ENCODE measurements at regions not wholly inside any gene's neighbourhood (a gene's known extent, or its start where the extent isn't known, plus 50 kb on each side); places are given as distances from the start of the nearest gene placed in this dataset.

DNA sequence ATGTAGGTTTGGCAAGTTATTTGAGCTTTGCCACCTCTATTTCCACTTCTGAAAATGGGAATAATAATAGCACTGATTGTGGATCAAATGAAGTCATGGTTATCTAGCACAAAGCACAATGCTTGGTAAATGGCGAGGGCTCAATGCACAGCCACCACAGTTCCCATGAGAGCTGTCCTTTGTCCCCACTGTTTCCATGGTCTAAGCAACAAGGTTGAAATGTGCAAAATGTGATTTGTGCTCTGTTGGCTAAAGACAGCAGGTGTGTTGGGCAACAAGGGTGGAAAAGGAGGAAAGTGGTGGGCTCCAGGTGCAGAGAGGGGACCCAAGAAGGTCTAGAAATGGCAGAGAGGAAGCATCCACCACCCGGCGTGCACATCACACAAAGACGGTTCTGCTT is 200.5 kb downstream of the TRIM29 start:
- WGBS, 2 donors, result 83 to 87% methylated on average over 4 of the region's 4 CpGs
- intact Hi-C loops (cut with DNase I), result no loop called here
- H3K4me3 ChIP-seq (replicated peaks in 1 of 3), result no peak overlapping the region
- H3K4me1 ChIP-seq, result no peaks in the 10 kb centered on the region
- H3K9me3 ChIP-seq, result no peaks in the 10 kb centered on the region
- H3K36me3 ChIP-seq, result no peaks in the 10 kb centered on the region
- TF ChIP-seq, protein P1, sequence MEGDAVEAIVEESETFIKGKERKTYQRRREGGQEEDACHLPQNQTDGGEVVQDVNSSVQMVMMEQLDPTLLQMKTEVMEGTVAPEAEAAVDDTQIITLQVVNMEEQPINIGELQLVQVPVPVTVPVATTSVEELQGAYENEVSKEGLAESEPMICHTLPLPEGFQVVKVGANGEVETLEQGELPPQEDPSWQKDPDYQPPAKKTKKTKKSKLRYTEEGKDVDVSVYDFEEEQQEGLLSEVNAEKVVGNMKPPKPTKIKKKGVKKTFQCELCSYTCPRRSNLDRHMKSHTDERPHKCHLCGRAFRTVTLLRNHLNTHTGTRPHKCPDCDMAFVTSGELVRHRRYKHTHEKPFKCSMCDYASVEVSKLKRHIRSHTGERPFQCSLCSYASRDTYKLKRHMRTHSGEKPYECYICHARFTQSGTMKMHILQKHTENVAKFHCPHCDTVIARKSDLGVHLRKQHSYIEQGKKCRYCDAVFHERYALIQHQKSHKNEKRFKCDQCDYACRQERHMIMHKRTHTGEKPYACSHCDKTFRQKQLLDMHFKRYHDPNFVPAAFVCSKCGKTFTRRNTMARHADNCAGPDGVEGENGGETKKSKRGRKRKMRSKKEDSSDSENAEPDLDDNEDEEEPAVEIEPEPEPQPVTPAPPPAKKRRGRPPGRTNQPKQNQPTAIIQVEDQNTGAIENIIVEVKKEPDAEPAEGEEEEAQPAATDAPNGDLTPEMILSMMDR (IDR thresholded peaks at IDR 0.05), result no peak
- TF ChIP-seq POLR2A (IDR thresholded peaks at IDR 0.05), result no peak
- no peak overlapping the region for H3K27ac ChIP-seq
- no peak for DNase-seq
- H3K27me3 ChIP-seq, result no peaks in the 10 kb centered on the region

DNA sequence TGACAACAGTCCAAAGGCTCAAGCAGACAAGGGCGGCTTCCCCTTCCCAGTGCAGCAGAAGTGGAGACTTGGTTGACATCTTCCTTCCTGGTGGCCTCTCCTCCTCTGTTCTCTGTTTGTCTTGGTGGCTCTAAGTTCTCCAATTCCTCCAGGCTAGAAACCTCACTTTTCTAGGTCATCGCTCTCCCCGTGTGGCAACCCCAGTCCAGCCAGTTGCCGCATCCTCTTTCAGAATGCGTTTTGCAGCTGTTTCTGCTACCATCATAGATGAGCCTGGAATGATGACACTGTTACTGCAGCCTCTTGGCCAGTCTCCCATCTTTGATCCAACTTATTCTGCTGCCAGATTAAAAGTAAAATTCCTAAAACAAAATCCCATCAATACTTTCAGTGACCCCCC is 201.5 kb downstream of the TRIM29 start:
- intact Hi-C loops (cut with DNase I), result no loop called here
- Histone ChIP-seq H3K4me3 (replicated peaks in 1 of 3) (no peak overlapping the region), H3K4me1 (no peaks in the 10 kb centered on the region), H3K36me3 (no peaks in the 10 kb centered on the region), H3K27ac (no peak overlapping the region), H3K9me3 (no peaks in the 10 kb centered on the region), H3K27me3 (no peaks in the 10 kb centered on the region)
- TF ChIP-seq, protein P1 (IDR thresholded peaks at IDR 0.05), result no peak
- no peak for TF ChIP-seq POLR2A (IDR thresholded peaks at IDR 0.05)
- 80 to 84% methylated on average over 5 of the region's 5 CpGs for WGBS, 2 donors
- DNase-seq, result no peak

DNA sequence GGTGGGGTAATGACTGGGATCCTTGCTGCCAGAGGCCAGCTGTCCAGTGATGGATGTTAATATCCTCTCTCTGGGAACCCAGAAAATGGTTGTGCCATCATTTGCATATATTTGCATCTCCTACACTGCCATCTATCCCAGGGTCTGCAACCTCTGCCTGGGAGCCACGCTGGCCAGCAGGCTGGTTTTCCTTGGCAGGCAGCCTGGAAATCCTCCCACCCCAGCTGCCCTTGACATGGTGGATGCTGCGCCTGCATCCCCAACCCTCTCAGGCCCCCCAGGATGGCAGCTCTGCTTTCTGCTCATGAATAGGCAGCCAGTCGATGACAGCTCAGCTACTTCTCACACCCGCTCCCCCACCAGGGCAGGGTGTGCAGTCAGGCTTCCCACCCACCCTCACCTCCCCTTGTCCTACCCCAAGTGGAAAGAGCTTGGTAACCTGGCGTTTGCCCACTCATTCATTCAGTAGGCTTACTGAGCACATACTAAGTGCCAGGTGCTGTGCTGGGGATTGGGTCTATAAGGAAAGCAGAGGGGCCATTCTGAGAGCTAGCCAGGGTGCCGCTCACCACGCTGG is 202.5 kb downstream of the TRIM29 start:
- WGBS, 2 donors, result 68 to 86% methylated on average over 7 of the region's 7 CpGs
- Histone ChIP-seq H3K4me1 (no peaks in the 10 kb centered on the region), H3K27me3 (no peaks in the 10 kb centered on the region), H3K4me3 (replicated peaks in 1 of 3) (no peak overlapping the region), H3K36me3 (no peaks in the 10 kb centered on the region), H3K9me3 (no peaks in the 10 kb centered on the region), H3K27ac (no peak overlapping the region)
- intact Hi-C loops (cut with DNase I), result no loop called here
- DNase-seq, result no peak
- TF ChIP-seq, protein P1 (IDR thresholded peaks at IDR 0.05), result no peak
- no peak for TF ChIP-seq POLR2A (IDR thresholded peaks at IDR 0.05)

DNA sequence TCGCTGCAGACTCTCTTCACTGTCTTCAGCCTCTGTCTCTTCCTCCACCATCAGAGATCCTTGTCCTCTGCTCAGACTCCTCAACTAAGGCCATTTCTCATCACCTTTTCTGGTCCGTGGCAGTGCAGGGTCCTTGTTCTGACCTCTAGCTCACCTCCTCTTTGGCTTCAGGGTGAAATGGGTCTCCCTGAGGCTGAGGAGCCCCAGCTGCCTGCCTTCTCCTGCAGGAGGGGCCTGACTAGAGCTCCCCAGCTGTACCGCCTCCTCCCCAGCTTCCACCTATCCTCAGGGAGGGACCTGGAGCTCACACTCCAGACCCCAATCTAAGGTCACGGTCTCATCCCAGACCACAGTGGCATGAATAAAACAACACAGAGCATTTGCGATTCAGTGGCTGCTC is 203.0 kb downstream of the TRIM29 start:
- Histone ChIP-seq H3K9me3 (no peaks in the 10 kb centered on the region), H3K27me3 (no peaks in the 10 kb centered on the region), H3K4me1 (no peaks in the 10 kb centered on the region), H3K27ac (no peak overlapping the region), H3K4me3 (replicated peaks in 1 of 3) (no peak overlapping the region), H3K36me3 (no peaks in the 10 kb centered on the region)
- intact Hi-C loops (cut with DNase I), result no loop called here
- no peak for TF ChIP-seq POLR2A (IDR thresholded peaks at IDR 0.05)
- TF ChIP-seq, protein P1 (IDR thresholded peaks at IDR 0.05), result no peak
- no peak for DNase-seq
- 73 to 79% methylated on average over 5 of the region's 5 CpGs for WGBS, 2 donors

DNA sequence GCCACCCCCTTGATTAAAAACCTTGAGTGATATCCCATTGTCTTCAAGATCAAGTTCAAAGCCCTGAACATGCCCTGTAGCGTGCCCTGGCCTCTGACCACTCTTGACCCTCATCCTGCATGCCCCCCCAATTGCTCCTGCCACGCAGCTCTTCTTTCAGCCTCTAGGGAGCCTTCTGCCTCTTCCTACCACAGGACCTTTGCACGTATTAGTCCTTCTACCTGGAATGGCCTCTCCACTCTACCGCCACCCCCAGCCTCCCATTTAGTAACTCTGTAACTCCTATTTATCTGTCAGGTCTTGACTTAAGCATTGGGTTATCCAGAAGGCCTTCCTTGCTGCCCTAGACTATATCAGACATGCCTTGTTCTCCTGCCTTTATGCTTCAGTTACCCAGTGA is 203.6 kb downstream of the TRIM29 start:
- H3K36me3 ChIP-seq, result no peaks in the 10 kb centered on the region
- H3K27ac ChIP-seq, result no peak overlapping the region
- no peak for DNase-seq
- 88 to 89% methylated on average over 4 of the region's 4 CpGs for WGBS, 2 donors
- TF ChIP-seq, protein P1 (IDR thresholded peaks at IDR 0.05), result no peak
- TF ChIP-seq POLR2A (IDR thresholded peaks at IDR 0.05), result no peak
- H3K9me3 ChIP-seq, result no peaks in the 10 kb centered on the region
- no peaks in the 10 kb centered on the region for H3K4me1 ChIP-seq
- intact Hi-C loops (cut with DNase I), result no loop called here
- no peaks in the 10 kb centered on the region for H3K27me3 ChIP-seq
- H3K4me3 ChIP-seq (replicated peaks in 1 of 3), result no peak overlapping the region
